H9 (cell line): ENCODE measurements at regions not wholly inside any gene's neighbourhood (a gene's known extent, or its start where the extent isn't known, plus 50 kb on each side); places are given as distances from the start of the nearest gene placed in this dataset.

Experiments used
- DNase-seq: peaks from one replicate; pipeline ENCODE4 v3.0.0-alpha.2; 2017
- H2AFZ ChIP-seq: one replicate; pipeline ENCODE4 v1.6.1; 2013; ENCODE audit warnings: mild to moderate bottlenecking, low read length, control low read depth, moderate library complexity
- H2AK5ac ChIP-seq: 2 replicates; pipeline ENCODE4 v1.6.1; 2013; ENCODE audit warnings: low read length, control low read depth, mixed read lengths; ENCODE audit not compliant: insufficient read length
- H2BK120ac ChIP-seq: one replicate; pipeline ENCODE4 v1.6.1; 2013; ENCODE audit warnings: low read depth, mild to moderate bottlenecking, low read length, control low read depth, inconsistent platforms; ENCODE audit not compliant: poor library complexity, severe bottlenecking
- H2BK12ac ChIP-seq: 2 replicates; pipeline ENCODE4 v1.6.1; 2013; ENCODE audit warnings: low read length, control low read depth, mixed read lengths, low read depth; ENCODE audit not compliant: insufficient read length
- H2BK15ac ChIP-seq: 2 replicates; pipeline ENCODE4 v1.6.1; 2013; ENCODE audit warnings: low read depth, low read length, control low read depth
- H2BK20ac ChIP-seq: one replicate; pipeline ENCODE4 v1.6.1; 2013; ENCODE audit warnings: low read depth, mild to moderate bottlenecking, low read length, control low read depth, inconsistent platforms; ENCODE audit not compliant: poor library complexity, severe bottlenecking
- H2BK5ac ChIP-seq: 2 replicates; pipeline ENCODE4 v1.6.1; 2013; ENCODE audit warnings: low read length, control low read depth, mixed read lengths; ENCODE audit not compliant: insufficient read length
- H3K14ac ChIP-seq: 2 replicates; pipeline ENCODE4 v1.6.1; 2013; ENCODE audit warnings: low read length, control low read depth; ENCODE audit not compliant: insufficient read depth
- H3K18ac ChIP-seq: 2 replicates; pipeline ENCODE4 v1.6.1; 2013; ENCODE audit warnings: low read depth, mild to moderate bottlenecking, mixed read lengths, low read length, control low read depth; ENCODE audit not compliant: insufficient read length
- H3K23ac ChIP-seq: 2 replicates; pipeline ENCODE4 v1.6.1; 2013; ENCODE audit warnings: low read length, control low read depth, mixed read lengths, low read depth; ENCODE audit not compliant: insufficient read length
- H3K23me2 ChIP-seq: 2 replicates; pipeline ENCODE4 v1.6.1; 2013; ENCODE audit warnings: low read depth, mild to moderate bottlenecking, mixed read lengths, low read length, control low read depth; ENCODE audit not compliant: insufficient read length, poor library complexity, severe bottlenecking
- H3K27ac ChIP-seq: 2 replicates; pipeline ENCODE4 v1.5.1; 2013; ENCODE audit warnings: low read length, control low read depth, mixed read lengths, low read depth; ENCODE audit not compliant: insufficient read length
- H3K27me3 ChIP-seq: 2 replicates; pipeline ENCODE4 v1.6.1; 2013; ENCODE audit warnings: low read length, control low read depth, inconsistent platforms; ENCODE audit not compliant: insufficient read depth
- H3K4ac ChIP-seq: 2 replicates; pipeline ENCODE4 v1.6.1; 2013; ENCODE audit warnings: low read depth, mild to moderate bottlenecking, control low read depth, inconsistent platforms, low read length, moderate library complexity
- H3K4me1 ChIP-seq: 2 replicates; pipeline ENCODE4 v1.6.1; 2013; ENCODE audit warnings: low read length, control low read depth, inconsistent platforms; ENCODE audit not compliant: insufficient read depth
- H3K4me2 ChIP-seq: 2 replicates; pipeline ENCODE4 v1.6.1; 2013; ENCODE audit warnings: low read length, control low read depth, mixed read lengths; ENCODE audit not compliant: insufficient read length, insufficient read depth
- H3K56ac ChIP-seq: 2 replicates; pipeline ENCODE4 v1.6.1; 2013; ENCODE audit warnings: low read depth, mild to moderate bottlenecking, mixed read lengths, low read length, control low read depth; ENCODE audit not compliant: insufficient read length
- H3K79me1 ChIP-seq: 2 replicates; pipeline ENCODE4 v1.6.1; 2013; ENCODE audit warnings: low read depth, mild to moderate bottlenecking, moderate library complexity, low read length, control low read depth, inconsistent platforms; ENCODE audit not compliant: insufficient read depth, poor library complexity, severe bottlenecking
- H3K79me2 ChIP-seq: 2 replicates; pipeline ENCODE4 v1.6.1; 2013; ENCODE audit warnings: low read length, control low read depth, inconsistent platforms; ENCODE audit not compliant: insufficient read depth
- H3K9ac ChIP-seq: 2 replicates; pipeline ENCODE4 v1.6.1; 2013; ENCODE audit warnings: low read length, control low read depth, mixed read lengths; ENCODE audit not compliant: insufficient read length; ENCODE audit errors: extremely low read depth
- H3K9me3 ChIP-seq: one replicate; pipeline ENCODE4 v1.6.1; 2013; ENCODE audit warnings: low read depth, low read length, inconsistent platforms; ENCODE audit not compliant: control insufficient read depth
- H3T11ph ChIP-seq: one replicate; pipeline ENCODE4 v1.6.1; 2013; ENCODE audit warnings: mild to moderate bottlenecking, low read length, control low read depth, inconsistent platforms
- H4K20me1 ChIP-seq: one replicate; pipeline ENCODE4 v1.6.1; 2013; ENCODE audit not compliant: control insufficient read depth, insufficient read length, insufficient read depth
- H4K5ac ChIP-seq: 2 replicates; pipeline ENCODE4 v1.6.1; 2013; ENCODE audit warnings: low read depth, mild to moderate bottlenecking, mixed read lengths, low read length, control low read depth; ENCODE audit not compliant: insufficient read length
- H4K8ac ChIP-seq: replicated peaks from 2 replicates; pipeline ENCODE4 v1.6.1; 2013; ENCODE audit warnings: low read length, control low read depth, mixed read lengths, low read depth; ENCODE audit not compliant: insufficient read length
- H4K91ac ChIP-seq: 2 replicates; pipeline ENCODE4 v1.6.1; 2013; ENCODE audit warnings: low read depth, mild to moderate bottlenecking, moderate library complexity, mixed read lengths, low read length, control low read depth; ENCODE audit not compliant: insufficient read length
- H3K27ac Mint-ChIP-seq, 3 experiments: 2 replicates in 2 of 3; 3 replicates in 1 of 3; pipeline ENCODE4 v1.8.0; 2020 to 2021; ENCODE audit warnings: mixed read lengths in 3 of 3, mild to moderate bottlenecking in 1 of 3, moderate library complexity in 1 of 3
- H3K27me3 Mint-ChIP-seq: 2 replicates; pipeline ENCODE4 v1.8.0; 2021; ENCODE audit warnings: low read depth, mild to moderate bottlenecking, moderate library complexity, mixed read lengths
- H3K36me3 Mint-ChIP-seq, 3 experiments: 2 replicates in 2 of 3; 3 replicates in 1 of 3; pipeline ENCODE4 v1.8.0; 2020 to 2021; ENCODE audit warnings: low read depth in 3 of 3, mixed read lengths in 3 of 3; ENCODE audit not compliant: insufficient read depth in 1 of 3
- H3K4me1 Mint-ChIP-seq, 2 experiments: 2 replicates each; pipeline ENCODE4 v1.8.0; 2020; ENCODE audit warnings: mixed read lengths in 2 of 2
- H3K4me3 Mint-ChIP-seq, 2 experiments: 2 replicates in 1 of 2; 3 replicates in 1 of 2; pipeline ENCODE4 v1.8.0; 2020 to 2021; ENCODE audit warnings: mild to moderate bottlenecking in 2 of 2, mixed read lengths in 2 of 2, moderate library complexity in 1 of 2
- H3K9me3 Mint-ChIP-seq, 2 experiments: 2 replicates in 1 of 2; 3 replicates in 1 of 2; pipeline ENCODE4 v1.8.0; 2020; ENCODE audit warnings: mild to moderate bottlenecking in 2 of 2, mixed read lengths in 2 of 2, moderate library complexity in 1 of 2
- CTCF ChIP-seq: fragments of 200-600 bp; sonication (generic); conservative IDR thresholded peaks from 3 replicates; pipeline ENCODE4 v1.8.0; 2021; ENCODE audit warnings: antibody characterized with exemption, mild to moderate bottlenecking
- WGBS: extraction: QIAGEN DNeasy Blood & Tissue Kit; methylation state at CpG from one replicate; pipeline ENCODE4 v1.1.7; 2013; ENCODE audit warnings: missing lambda C conversion rate, low lambda C conversion rate, mixed read lengths; ENCODE audit not compliant: insufficient read length; ENCODE audit errors: extremely low coverage; 5-methylcytosine and 5-hydroxymethylcytosine counted together

GRCh38 chr20:52814371-52814770, 157.8 kb upstream of the TSHZ2 start:
- no CpG with 5 or more reads among the region's 2 CpGs for WGBS
- H3K4me1 Mint-ChIP-seq, result no peaks in the 10 kb centered on the region
- peaks cover 2% of the 10 kb centered on the region; the same call in 1 of the 2 replicates for H3K27me3 Mint-ChIP-seq
- no peak overlapping the region for H3K56ac ChIP-seq
- no peak overlapping the region for H2BK12ac ChIP-seq
- no peak overlapping the region for H2BK15ac ChIP-seq
- no peak overlapping the region for H4K8ac ChIP-seq
- H2BK120ac ChIP-seq, result no peak overlapping the region
- DNase-seq, result no peak
- no peaks in the 10 kb centered on the region for H3K79me1 ChIP-seq
- H2BK5ac ChIP-seq, result no peak overlapping the region
- TF ChIP-seq CTCF, result no peak
- no peaks in the 10 kb centered on the region for H3K27me3 ChIP-seq
- no peak overlapping the region for H3K4ac ChIP-seq
- H2AFZ ChIP-seq, result no peak overlapping the region
- H3K18ac ChIP-seq, result no peak overlapping the region
- H4K20me1 ChIP-seq, result no peaks in the 10 kb centered on the region
- no peak overlapping the region for H2BK20ac ChIP-seq
- no peaks in the 10 kb centered on the region for H3K4me1 ChIP-seq
- no peaks in the 10 kb centered on the region for H3K9me3 Mint-ChIP-seq
- no peak overlapping the region for H3K27ac ChIP-seq
- no peak overlapping the region for H3T11ph ChIP-seq
- no peak overlapping the region for H2AK5ac ChIP-seq
- H3K23ac ChIP-seq, result no peak overlapping the region
- H4K5ac ChIP-seq, result no peak overlapping the region
- H4K91ac ChIP-seq, result no peak overlapping the region
- no peaks in the 10 kb centered on the region for H3K9me3 ChIP-seq
- H3K14ac ChIP-seq, result no peak overlapping the region
- H3K79me2 ChIP-seq, result no peaks in the 10 kb centered on the region
- no peak overlapping the region for H3K27ac Mint-ChIP-seq
- H3K9ac ChIP-seq, result no peak overlapping the region
- no peaks in the 10 kb centered on the region for H3K23me2 ChIP-seq
- H3K4me3 Mint-ChIP-seq, result no peak overlapping the region
- H3K36me3 Mint-ChIP-seq, result no peaks in the 10 kb centered on the region
- H3K4me2 ChIP-seq, result no peak overlapping the region
